ENCODE measurements at regions not wholly inside any gene's neighbourhood (a gene's known extent, or its start where the extent isn't known, plus 50 kb on each side); places are given as distances from the start of the nearest gene placed in this dataset.
"Not testable (repeated sequence)": the region's sequence is repeated elsewhere in the genome, so short reads cannot be mapped to it uniquely, and the experiment has no call there.

DNA sequence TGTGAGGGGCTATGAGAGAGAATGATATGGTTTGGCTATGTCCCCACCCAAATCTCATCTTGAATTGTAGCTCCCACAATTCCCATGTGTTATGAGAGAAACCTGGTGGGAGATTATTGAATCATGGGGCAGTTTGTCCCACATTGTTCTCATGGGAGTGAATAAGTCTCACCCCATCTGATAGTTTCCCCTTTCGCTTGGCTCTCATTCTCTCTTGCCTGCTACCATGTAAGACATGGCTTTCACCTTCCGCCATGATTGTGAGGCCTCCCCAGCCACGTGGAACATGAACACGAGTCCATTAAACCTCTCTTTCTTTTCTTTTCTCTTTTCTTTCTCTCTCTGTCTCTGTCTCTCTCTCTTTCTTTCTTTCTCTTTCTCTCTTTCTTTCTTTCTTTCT, 743.4 kb upstream of the CTNND2 start:
- H3K27ac ChIP-seq: no peak overlapping the region

DNA sequence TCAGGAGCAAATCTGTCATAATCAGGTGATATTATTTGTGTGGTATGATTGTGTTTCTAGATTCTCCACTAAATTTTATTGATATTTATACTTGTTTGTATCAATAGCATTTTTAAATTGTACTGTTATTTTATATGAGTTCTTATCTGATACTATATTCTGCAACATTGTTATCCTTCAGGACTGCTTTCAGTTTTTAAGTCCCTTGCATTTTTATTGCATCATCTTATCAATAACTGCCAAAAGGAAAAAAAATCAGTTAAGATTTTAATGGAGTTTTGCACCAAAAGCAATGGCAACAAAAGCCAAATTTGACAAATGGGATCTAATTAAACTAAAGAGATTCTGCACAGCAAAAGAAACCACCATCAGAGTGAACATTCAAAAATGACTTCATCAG, 741.3 kb upstream of the CTNND2 start:
- no peak overlapping the region for H3K27ac ChIP-seq

More for the DNA sequence above, 743.4 kb upstream of the CTNND2 start:
- no peak overlapping the region for H3K4me3 ChIP-seq

DNA sequence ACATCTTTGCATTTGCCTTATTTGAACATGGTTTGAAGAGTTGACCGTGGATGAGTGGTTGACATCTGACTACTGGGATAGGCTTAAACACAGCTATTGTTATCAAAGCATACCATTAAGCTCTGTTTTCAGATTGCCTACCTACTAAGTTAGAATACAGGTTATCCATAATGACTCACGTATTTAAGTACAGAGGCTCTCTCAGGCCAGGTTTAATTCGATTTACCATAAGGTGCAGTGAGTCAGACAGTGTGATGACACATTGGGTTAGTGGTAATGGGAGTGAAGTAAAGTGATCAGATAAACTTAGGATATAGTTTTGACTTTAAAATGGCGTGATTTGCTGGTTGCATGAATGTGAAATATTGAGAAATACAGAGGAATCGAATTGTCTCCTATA, 732.0 kb upstream of the CTNND2 start:
- Histone ChIP-seq H3K27ac (no peak overlapping the region), H3K4me3 (no peak overlapping the region)

More for the DNA sequence above, 741.3 kb upstream of the CTNND2 start:
- no peak overlapping the region for H3K4me3 ChIP-seq

DNA sequence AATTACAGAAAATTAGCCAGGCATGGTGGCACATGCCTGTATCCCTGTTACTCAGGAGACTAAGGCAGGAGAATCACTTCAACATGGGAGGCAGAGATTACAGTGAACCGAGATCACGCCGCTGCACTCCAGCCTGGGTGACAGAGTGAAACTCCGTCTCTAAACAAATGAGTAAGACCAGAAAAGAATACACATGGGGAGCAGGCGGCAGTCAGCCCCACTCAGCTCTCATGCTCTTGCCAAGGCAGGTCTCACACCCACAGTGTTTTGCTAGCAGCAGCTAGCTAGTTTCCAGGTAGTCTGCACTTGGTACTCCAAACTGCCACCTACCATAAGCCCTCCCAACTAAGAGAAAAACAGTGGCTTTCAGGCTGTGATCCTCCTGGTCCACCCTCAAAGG, 722.3 kb upstream of the CTNND2 start:
- no peak overlapping the region for H3K27ac ChIP-seq

DNA sequence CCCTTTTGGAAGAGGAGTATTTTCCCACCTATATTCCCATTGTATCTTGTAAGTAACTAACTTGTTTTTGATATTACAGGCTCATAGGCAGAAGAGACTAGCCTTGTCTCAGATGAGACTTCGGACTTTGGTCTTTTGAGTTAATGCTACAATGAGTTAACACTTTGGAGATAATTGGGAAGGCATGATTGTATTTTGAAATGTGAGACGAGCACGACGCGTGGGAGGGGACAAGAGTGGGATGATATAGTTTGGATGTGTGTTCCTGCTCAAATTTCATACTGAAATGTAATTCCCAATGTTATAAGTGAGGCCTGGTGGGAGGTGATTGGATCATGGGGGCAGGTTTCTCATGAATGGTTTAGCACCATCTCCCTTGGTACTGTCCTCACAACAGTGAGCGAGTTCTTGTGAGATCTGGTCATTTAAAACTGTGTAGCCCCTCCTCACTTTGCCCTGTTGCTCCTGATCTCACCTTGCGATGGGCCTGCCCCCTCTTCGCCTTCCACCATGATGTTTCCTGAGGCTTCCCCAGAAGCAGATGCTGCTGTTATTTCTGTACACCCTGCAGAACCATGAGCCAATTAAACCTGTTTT, 721.5 kb upstream of the CTNND2 start:
- Histone ChIP-seq H3K4me3 (no peak overlapping the region), H3K27ac (no peak overlapping the region)

More for the DNA sequence above, 722.3 kb upstream of the CTNND2 start:
- H3K4me3 ChIP-seq: no peak overlapping the region

DNA sequence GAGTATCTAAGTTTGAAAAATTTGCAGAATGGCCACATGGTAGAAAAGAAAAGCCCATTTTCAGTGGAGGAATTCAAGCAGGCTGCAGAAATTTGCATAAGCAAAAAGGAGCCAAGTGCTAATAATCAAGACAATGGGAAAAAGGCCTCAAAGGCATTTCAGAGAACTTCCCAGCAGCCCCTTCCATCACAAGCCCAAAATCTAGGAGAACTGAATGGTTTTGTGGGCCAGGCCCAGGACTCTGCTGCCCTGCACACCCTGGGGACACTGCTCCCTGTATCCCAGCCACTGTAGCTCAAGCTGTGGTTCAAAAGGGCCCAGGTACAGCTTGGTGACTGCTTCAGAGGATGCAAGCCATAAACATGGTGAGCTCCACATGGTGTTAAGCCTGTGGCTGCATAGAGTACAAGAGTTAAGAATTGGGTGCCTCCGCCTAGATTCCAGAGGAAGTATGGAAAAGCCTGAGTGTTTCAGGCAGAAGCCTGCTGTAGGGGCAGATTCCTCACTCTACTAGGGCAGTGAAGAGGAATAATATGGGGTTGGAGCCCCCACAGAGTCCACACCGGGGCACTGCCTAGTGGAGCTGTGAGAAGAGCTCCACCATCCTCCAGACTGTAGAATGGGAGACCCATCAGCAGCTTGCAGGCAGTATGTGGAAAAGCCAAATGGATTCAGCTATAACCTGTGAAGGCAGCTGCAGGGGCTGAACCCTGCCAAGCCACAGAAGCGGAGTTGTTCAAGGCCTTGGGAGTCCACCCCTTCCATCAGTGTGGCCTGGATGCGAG, 720.7 kb upstream of the CTNND2 start:
- no peak overlapping the region for H3K27ac ChIP-seq
- no peak overlapping the region for H3K4me3 ChIP-seq

DNA sequence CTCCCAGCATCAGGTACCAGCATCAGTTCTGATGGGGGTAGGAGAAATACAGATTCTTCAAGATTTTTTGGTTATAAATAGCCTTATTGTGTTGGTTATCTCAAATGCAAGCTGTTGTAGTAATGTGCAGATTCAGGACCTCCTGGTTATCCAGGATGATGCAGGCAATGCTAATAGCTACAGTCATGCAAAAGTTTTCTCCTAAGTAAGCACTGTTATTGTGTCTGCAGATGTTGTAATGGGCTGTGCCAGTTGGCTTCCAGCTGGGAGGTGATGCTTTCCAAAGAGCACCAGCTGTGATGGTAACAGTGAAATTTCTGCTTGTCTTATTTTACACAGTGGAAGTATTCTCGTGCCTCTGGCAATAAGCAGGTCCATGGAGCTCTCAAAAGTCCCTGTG, 719.2 kb upstream of the CTNND2 start:
- no peak overlapping the region for H3K27ac ChIP-seq

DNA sequence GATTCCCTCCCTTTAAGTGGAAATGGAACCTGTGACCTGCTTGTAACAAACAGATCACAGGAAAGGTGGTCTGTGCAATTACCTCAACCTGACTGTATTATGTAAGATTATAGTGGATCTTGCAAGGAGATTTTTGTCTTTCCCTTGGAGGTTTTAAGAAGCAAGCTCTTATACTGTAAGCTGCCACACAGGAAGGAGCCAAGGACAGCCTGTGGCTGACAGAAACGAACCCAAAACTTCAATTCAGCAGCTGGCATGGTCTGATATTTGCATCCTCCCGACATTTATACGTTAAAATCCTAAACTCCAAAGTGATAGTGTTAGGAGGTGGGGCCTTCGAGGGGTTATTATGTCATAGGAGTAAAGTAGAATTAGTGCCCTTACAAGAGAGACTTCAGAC, 711.8 kb upstream of the CTNND2 start:
- no peak overlapping the region for H3K4me3 ChIP-seq
- no peak overlapping the region for H3K27ac ChIP-seq

More for the DNA sequence above, 719.2 kb upstream of the CTNND2 start:
- H3K4me3 ChIP-seq: no peak overlapping the region

DNA sequence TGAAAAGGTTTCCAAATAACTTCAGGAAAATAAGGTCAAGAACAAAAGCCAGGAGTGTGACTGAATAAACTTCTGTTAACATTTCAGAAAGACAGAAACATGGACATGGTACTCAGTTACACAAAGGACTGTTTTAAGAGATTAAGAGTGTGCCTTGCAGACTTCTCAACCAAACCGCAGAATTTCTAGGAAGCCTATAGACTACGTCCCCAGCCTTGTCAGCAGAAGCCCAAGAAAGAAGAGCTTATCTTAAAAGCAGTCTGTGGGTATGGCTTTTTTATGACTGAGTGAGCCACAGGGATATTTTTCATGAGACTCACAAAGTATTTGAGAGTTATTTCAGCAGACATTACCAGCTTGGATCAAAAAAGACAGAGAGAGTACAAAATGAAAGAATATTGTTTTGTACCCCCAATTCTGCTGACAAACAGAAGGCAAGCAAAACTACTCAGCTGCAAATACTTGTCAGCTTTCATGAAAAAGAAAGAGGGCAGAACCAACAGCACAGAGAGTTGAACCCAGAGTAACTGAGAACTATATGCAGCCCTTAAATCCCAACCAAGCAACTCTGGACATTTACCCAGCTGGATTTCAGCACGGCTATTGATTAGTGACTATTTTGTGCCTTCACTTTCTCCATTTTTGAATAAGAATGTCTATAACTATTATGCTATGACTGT, 711.0 kb upstream of the CTNND2 start:
- Histone ChIP-seq H3K27ac (no peak overlapping the region), H3K4me3 (no peak overlapping the region)

DNA sequence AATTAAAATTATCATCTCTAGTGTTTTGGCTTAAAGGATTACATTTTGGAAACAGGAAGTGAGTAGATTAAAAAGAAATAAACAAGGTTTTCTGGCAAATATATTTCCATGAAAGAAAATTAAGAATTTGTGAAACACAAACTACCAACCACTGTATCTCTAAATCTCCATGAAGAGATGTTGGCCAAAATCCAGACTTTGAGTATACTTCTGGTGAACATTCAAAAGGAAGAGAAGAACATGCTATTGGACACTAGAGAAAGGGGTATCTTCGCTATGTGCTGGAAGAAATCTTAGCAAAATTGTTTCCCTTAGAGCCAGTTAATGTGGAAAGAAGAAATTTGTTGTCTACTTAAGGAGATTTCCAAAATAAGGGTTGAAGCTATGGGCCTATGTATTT, 710.4 kb upstream of the CTNND2 start:
- H3K4me3 ChIP-seq: no peak overlapping the region
- no peak overlapping the region for H3K27ac ChIP-seq

DNA sequence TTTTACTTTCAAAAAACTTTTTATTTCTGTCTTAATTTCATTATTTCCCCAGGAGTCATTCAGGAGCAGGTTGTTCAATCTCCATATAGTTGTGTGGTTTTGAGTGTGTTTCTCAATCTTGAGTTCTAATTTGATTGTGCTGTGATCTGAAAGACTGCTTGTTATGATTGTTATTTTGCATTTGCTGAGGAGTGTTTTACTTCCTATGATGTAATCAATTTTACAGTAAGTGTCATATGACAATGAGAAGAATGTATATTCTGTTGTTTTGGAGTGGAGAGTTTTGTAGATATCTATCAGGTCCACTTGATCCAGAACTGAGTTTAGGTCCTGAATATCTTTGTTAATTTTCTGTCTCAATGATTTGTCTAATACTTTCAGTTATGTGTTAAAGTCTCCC, 706.9 kb upstream of the CTNND2 start:
- Histone ChIP-seq H3K27ac (no peak overlapping the region), H3K4me3 (no peak overlapping the region)

DNA sequence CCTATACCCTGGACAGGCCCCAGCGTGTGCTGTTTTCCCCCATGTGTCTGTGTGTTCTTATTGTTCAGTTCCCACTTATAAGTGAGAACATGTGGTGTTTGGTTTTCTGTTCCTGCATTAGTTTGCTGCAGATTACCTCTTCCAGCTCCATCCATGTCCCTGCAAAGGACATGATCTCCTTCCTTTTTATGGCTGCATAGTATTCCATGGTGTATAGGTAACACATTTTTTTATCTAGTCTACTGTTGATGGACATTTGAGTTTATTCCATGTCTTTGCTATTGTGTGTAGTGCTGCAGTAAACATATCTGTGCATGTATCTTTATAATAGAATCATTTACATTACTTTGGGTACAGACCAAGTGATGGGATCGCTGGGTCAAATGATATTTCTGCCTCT, 703.6 kb upstream of the CTNND2 start:
- H3K4me3 ChIP-seq, H3K27ac ChIP-seq: not testable (repeated sequence)

DNA sequence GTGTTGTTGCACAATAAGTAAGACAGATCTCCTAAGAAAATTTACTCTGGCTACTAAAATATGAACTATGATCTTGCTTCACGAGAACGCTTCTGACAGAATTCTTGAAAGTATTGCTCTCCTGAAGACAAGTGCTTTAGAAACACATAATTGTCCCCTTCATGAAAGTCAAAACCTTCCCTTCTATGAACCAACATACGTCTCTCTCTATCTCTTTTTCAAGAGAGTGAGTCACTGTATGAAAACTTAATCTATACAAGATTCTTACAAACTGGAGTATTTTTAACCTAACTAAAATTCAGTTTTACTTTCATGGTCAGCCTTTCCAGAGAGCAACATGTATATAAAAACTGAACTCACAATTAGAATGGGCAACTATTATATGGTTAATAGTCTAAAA, 688.0 kb upstream of the CTNND2 start:
- no peak overlapping the region for H3K27ac ChIP-seq
- H3K4me3 ChIP-seq: no peak overlapping the region

DNA sequence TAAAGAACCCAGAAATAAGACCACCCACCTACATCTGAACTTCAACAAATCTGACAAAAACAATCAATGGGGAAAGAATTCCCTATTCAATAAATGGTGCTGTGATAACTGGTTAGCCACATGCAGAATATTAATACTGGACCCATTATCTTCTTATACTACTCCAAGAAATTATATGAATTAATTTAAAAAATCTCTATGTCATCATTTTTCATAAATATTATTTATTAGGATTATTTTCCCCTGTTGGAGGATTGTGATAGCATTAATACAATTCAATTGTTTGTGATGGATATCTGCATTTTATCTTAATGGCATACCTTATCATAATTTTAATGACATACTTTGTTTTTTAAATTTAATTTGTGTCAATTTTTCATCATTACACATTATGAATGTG, 682.2 kb upstream of the CTNND2 start:
- Histone ChIP-seq H3K4me3 (no peak overlapping the region), H3K27ac (no peak overlapping the region)

DNA sequence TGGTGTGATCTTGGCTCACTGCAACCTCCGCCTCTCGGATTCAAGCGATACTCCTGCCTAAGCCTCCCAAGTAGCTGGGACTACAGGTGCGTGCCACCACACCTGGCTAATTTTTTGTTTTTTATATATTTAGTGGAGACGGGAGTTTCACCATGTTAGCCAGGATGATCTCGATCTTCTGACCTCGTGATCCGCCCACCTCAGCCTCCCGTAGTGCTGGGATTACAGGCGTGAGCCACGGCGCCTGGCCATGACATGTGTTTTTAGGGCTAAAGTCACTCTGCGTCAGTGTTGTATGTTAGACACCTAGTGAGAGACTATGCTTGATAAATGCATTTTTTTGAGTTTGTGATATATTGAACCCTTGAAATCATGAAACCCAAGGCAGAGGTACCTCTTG, 674.6 kb upstream of the CTNND2 start:
- H3K4me3 ChIP-seq, H3K27ac ChIP-seq: not testable (repeated sequence)

DNA sequence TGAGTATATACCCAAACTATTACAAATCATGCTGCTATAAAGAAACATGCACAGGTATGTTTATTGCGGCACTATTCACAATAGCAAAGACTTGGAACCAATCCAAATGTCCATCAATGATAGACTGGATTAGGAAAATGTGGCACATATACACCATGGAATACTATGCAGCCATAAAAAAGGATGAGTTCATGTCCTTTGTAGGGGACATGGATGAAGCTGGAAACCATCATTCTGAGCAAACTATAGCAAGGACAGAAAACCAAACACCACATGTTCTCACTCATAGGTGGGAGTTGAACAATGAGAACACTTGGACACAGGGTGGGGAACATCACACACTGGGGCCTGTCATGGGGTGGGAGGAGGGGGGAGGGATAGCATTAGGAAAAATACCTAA, 672.7 kb upstream of the CTNND2 start:
- not testable (repeated sequence) for H3K27ac ChIP-seq, H3K4me3 ChIP-seq

DNA sequence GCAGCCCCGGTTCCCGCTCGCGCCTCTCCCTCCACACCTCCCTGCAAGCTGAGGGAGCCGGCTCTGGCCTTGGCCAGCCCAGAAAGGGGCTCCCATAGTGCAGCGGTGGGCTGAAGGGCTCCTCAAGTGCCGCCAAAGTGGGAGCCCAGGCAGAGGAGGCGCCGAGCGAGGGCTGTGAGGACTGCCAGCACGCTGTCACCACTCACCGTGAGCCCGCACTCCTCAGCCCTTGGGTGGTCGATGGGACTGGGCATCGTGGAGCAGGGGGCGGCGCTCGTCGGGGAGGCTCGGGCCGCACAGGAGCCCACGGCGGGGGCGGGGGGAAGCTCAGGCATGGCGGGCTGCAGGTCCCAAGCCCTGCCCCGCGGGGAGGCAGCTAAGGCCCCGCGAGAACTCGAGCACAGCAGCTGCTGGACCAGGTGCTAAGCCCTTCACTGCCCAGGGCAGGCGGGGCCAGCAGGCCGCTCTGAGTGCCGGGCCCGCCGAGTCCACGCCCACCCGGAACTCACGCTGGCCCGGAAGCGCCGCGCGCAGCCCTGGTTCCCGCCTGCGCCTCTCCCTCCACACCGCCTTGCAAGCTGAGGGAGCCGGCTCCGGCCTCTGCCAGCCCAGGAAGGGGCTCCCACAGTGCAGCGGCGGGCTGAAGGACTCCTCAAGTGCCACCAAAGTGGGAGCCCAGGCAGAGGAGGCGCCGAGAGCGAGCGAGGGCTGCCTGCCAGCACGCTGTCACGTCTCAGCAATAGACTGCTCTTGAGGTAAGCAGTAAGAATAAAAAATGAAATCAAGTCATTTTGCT, 670.2 kb upstream of the CTNND2 start:
- not testable (repeated sequence) for H3K27ac ChIP-seq, H3K4me3 ChIP-seq

DNA sequence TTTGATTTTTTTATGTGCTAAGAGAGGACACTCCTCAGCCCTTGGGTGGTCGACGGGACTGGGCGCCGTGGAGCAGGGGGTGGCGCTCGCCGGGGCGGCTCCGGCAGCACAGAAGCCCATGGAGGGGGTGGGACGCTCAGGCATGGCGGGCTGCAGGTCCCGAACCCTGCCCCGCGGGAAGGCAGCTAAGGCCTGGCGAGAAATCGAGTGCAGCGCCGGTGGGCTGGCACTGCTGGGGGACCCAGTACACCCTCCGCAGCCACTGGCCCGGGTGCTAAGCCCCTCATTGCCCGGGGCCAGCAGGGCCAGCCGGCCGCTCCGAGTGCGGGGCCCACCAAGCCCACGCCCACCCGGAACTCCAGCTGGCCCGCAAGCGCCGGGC, 669.7 kb upstream of the CTNND2 start:
- not testable (repeated sequence) for H3K4me3 ChIP-seq, H3K27ac ChIP-seq

DNA sequence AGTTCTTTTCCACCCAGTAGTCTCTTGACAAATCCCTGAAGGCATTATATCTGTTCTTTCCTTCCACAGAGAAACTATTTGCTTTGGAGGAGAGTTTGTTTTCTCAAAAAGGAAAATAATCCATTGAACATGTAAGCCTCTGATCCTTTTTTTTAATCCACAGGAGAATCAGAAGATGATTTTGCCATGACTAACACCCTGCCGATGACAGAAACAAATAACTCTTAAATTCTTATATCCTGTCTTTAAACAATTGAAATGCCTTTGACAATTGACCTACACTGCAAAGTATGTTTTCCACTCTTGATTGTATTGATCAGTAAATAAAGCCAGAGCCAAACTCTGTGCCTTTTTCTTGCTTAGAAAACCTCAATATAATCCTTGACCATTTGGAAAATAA, 666.4 kb upstream of the CTNND2 start:
- Histone ChIP-seq H3K4me3 (no peak overlapping the region), H3K27ac (no peak overlapping the region)

DNA sequence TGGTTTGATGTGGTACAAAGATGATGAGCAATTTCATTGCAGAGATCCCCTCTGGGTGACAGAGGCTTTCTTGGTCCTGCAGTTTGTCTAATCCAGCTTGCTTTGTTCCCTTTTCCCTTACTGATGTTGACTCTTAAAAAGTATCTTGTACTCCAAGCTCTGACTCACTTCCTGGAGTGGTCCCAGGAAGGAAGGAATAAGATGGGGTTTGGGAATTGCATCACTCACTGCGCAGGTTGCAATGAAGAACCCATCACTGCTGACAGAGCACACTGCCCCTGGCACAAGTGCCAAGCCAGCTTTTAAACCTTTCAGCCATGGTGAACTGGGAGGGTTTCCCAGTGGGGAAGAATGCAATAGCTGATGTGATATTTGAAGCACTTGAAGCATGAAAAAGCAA, 662.2 kb upstream of the CTNND2 start:
- Histone ChIP-seq H3K27ac (no peak overlapping the region), H3K4me3 (no peak overlapping the region)
